Pancreas (tissue), 10 donors: ENCODE measurements at regions not wholly inside any gene's neighbourhood (a gene's known extent, or its start where the extent isn't known, plus 50 kb on each side); places are given as distances from the start of the nearest gene placed in this dataset.

ENCODE experiments used
- ATAC-seq, 4 donors: fragments of 200-7000 bp; cut with Tn5 transposase; one replicate each; pipeline versions ENCODE4 v1.8.0 to v1.9.1; 2020; ENCODE audit warnings: mild to moderate bottlenecking in 4 of 4, moderate library complexity in 4 of 4
- DNase-seq, 6 donors: peaks; one replicate each; pipeline ENCODE4 v3.0.0-alpha.2; 2020
- FAIRE-seq: peaks from 2 replicates; lab custom pipeline; 2012; peaks lifted over from hg19 to GRCh38; lab: Jason Lieb, UNC
- H3K27ac ChIP-seq, 4 donors: fragments of 200-600 bp; sonication (generic); 1 replicate in 3 of 4; 2 replicates in 1 of 4; pipeline versions ENCODE4 v1.5.0 to v1.8.0; 2020
- H3K27me3 ChIP-seq, 4 donors: fragments of 200-600 bp; one replicate each; pipeline ENCODE4 v1.8.0; 2021
- H3K36me3 ChIP-seq, 3 donors: fragments of 200-600 bp; sonication (generic) in 1 of 3; one replicate each; pipeline versions ENCODE4 v1.5.0 to v1.8.0; 2020 to 2021
- H3K4me1 ChIP-seq, 3 donors: fragments of 200-600 bp; one replicate each; pipeline ENCODE4 v1.8.0; 2021
- H3K4me3 ChIP-seq, 4 donors: fragments of 200-600 bp; sonication (generic) in 2 of 4; one replicate each; pipeline versions ENCODE4 v1.5.0 to v1.8.0; 2020 to 2021
- H3K9me3 ChIP-seq, 4 donors: fragments of 200-600 bp; one replicate each; pipeline ENCODE4 v1.8.0; 2021
- WGBS, 2 donors: extraction: QIAGEN DNeasy Blood & Tissue Kit; methylation state at CpG; one replicate each; pipeline ENCODE4 v1.1.7; 2013; 5-methylcytosine and 5-hydroxymethylcytosine counted together
- intact Hi-C, 3 donors: fragments of 100-400 bp; cut with DNase I; formaldehyde crosslinking; loops; one replicate each; pipeline versions ENCODE4 v1.11.1 to v1.14.2; 2022
- TF ChIP-seq, protein P1 (sequence below), 4 donors: fragments of 200-600 bp; sonication (generic) in 3 of 4; IDR thresholded peaks; one replicate each; pipeline versions ENCODE4 v1.5.0 to v1.8.0; 2021; ENCODE audit warnings: antibody characterized with exemption in 4 of 4
- donor health status: healthy with polysubstance abuse.
- donor health status: DM: no; HTN: no; CAD: no; lungs with moderate emphysema.
- donor health status: DM: no; HTN: no; CAD: no.
- donor health status: control.
- donor health status: control.
- donor health status: Bipolar disorder and iron deficiency.
- donor health status: DM: yes; HTN: yes; CAD: no.
- donor health status: DM: no; HTN: no; CAD: no.
- donor health status: DM: no; HTN: no; CAD: no.
- donor health status: DM: yes; HTN: yes; CAD: no.

DNA sequence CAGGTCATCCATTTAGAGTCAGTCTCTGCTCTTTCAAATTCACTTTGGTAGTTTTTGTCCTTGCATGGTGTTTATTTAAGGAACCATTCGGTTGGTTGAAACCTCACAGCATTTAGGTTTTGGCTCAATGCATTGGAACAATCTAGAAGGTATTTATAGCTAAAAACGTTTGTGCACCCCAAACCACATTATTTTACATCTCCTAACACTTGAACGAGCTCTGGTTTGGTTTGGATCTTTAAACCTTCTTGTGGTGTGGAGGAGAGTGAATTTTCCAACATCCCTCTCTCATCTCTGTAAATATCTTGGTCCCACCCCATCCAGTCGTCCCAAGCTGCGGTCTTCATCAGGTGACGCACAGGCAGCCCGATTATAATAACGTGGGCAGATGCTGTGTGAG, 287.9 kb downstream of the LPIN1 start:
- H3K9me3 ChIP-seq, result no peaks in the 10 kb centered on the region
- ATAC-seq (no peak), DNase-seq (no peak), FAIRE-seq (no peak)
- intact Hi-C loops, result no loop called here
- no peaks in the 10 kb centered on the region for H3K27me3 ChIP-seq
- H3K4me1 ChIP-seq, result no peaks in the 10 kb centered on the region
- H3K36me3 ChIP-seq, result no peaks in the 10 kb centered on the region
- WGBS, 2 donors, result 67 to 74% methylated on average over 8 of the region's 8 CpGs
- TF ChIP-seq, protein P1, sequence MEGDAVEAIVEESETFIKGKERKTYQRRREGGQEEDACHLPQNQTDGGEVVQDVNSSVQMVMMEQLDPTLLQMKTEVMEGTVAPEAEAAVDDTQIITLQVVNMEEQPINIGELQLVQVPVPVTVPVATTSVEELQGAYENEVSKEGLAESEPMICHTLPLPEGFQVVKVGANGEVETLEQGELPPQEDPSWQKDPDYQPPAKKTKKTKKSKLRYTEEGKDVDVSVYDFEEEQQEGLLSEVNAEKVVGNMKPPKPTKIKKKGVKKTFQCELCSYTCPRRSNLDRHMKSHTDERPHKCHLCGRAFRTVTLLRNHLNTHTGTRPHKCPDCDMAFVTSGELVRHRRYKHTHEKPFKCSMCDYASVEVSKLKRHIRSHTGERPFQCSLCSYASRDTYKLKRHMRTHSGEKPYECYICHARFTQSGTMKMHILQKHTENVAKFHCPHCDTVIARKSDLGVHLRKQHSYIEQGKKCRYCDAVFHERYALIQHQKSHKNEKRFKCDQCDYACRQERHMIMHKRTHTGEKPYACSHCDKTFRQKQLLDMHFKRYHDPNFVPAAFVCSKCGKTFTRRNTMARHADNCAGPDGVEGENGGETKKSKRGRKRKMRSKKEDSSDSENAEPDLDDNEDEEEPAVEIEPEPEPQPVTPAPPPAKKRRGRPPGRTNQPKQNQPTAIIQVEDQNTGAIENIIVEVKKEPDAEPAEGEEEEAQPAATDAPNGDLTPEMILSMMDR (IDR thresholded peaks at IDR 0.05), result no peak
- H3K4me3 ChIP-seq, result no peak overlapping the region
- no peak overlapping the region for H3K27ac ChIP-seq

GRCh38 chr2:12035029-12035720, 288.7 kb downstream of the LPIN1 start:
- no peaks in the 10 kb centered on the region for H3K36me3 ChIP-seq
- H3K4me1 ChIP-seq, result no peaks in the 10 kb centered on the region
- FAIRE-seq (no peak), DNase-seq (no peak), ATAC-seq (no peak)
- TF ChIP-seq, protein P1 (IDR thresholded peaks at IDR 0.05), result no peak
- no peaks in the 10 kb centered on the region for H3K9me3 ChIP-seq
- no peak overlapping the region for H3K4me3 ChIP-seq
- no peak overlapping the region for H3K27ac ChIP-seq
- 64 to 71% methylated on average over 11 of the region's 11 CpGs for WGBS, 2 donors
- intact Hi-C loops, result no loop called here
- H3K27me3 ChIP-seq, result no peaks in the 10 kb centered on the region

GRCh38 chr2:12035956-12036639, 289.7 kb downstream of the LPIN1 start:
- H3K4me3 ChIP-seq, result no peak overlapping the region
- TF ChIP-seq, protein P1 (IDR thresholded peaks at IDR 0.05), result no peak
- WGBS, 2 donors, result 88% methylated on average over 1 of the region's 1 CpG

DNA sequence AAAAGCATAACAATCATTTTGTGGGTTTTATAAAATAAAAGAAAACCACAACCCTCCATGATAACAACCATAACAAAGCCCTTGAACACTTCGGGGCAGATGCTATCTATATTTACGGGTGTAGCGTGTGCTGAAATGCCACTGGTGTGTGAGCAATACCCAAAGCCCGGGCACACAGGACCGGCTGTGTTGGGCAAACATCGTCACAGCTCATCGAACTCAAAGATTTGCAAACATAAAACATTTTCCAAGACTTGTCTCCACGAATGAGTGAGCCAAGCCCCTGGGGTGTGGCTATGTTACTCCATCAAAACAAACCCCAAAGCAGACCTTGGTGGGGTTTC, 290.2 kb downstream of the LPIN1 start:
- DNase-seq (no peak), FAIRE-seq (no peak), ATAC-seq (no peak)
- Histone ChIP-seq H3K4me3 (no peak overlapping the region), H3K4me1 (no peaks in the 10 kb centered on the region), H3K9me3 (no peaks in the 10 kb centered on the region), H3K27ac (no peak overlapping the region), H3K36me3 (no peaks in the 10 kb centered on the region), H3K27me3 (no peaks in the 10 kb centered on the region)
- WGBS, 2 donors, result 82 to 86% methylated on average over 8 of the region's 8 CpGs
- TF ChIP-seq, protein P1 (IDR thresholded peaks at IDR 0.05), result no peak
- intact Hi-C loops, result no loop called here

More at GRCh38 chr2:12035956-12036639, 289.7 kb downstream of the LPIN1 start:
- no peaks in the 10 kb centered on the region for H3K9me3 ChIP-seq
- intact Hi-C loops, result no loop called here
- no peak for FAIRE-seq
- no peaks in the 10 kb centered on the region for H3K4me1 ChIP-seq
- DNase-seq, result no peak
- H3K27ac ChIP-seq, result no peak overlapping the region
- no peaks in the 10 kb centered on the region for H3K36me3 ChIP-seq
- no peak for ATAC-seq
- H3K27me3 ChIP-seq, result no peaks in the 10 kb centered on the region

- FAIRE-seq, result no peak
- 73 to 83% methylated on average over 2 of the region's 2 CpGs for WGBS, 2 donors
- ATAC-seq, result no peak
These were observed 290.9 kb downstream of the LPIN1 start for GRCh38 chr2:12037301-12037700.

More at GRCh38 chr2:12037301-12037700, 290.9 kb downstream of the LPIN1 start:
- H3K27me3 ChIP-seq, result no peaks in the 10 kb centered on the region
- DNase-seq, result no peak
- no peaks in the 10 kb centered on the region for H3K36me3 ChIP-seq
- H3K4me1 ChIP-seq, result no peaks in the 10 kb centered on the region
- intact Hi-C loops, result no loop called here
- no peak overlapping the region for H3K27ac ChIP-seq
- H3K9me3 ChIP-seq, result no peaks in the 10 kb centered on the region
- TF ChIP-seq, protein P1 (IDR thresholded peaks at IDR 0.05), result no peak
- H3K4me3 ChIP-seq, result no peak overlapping the region
